Adrenal gland (tissue), 5 donors: ENCODE measurements at regions not wholly inside any gene's neighbourhood (a gene's known extent, or its start where the extent isn't known, plus 50 kb on each side); places are given as distances from the start of the nearest gene placed in this dataset.
"Not testable (repeated sequence)": the region's sequence is repeated elsewhere in the genome, so short reads cannot be mapped to it uniquely, and the experiment has no call there.

ENCODE experiments used
- POLR2A ChIP-seq, 2 donors: fragments of 450-650 bp; IDR thresholded peaks; one replicate each; pipeline ENCODE4 v1.6.1; 2017; ENCODE audit warnings: antibody characterized with exemption in 2 of 2, mild to moderate bottlenecking in 2 of 2, moderate library complexity in 1 of 2
- TF ChIP-seq, protein P1 (sequence below), 6 experiments: fragments of 450-650 bp in 4 of 6; fragments of 200-600 bp in 2 of 6; sonication (generic) in 1 of 6; IDR thresholded peaks; 1 replicate in 5 of 6; 2 replicates in 1 of 6; pipeline versions ENCODE4 v1.5.1 to v1.8.0; 2016 to 2021; ENCODE audit warnings: antibody characterized with exemption in 6 of 6, mild to moderate bottlenecking in 2 of 6, moderate library complexity in 1 of 6
- donor health status: DM: no; HTN: no; CAD: no.

DNA sequence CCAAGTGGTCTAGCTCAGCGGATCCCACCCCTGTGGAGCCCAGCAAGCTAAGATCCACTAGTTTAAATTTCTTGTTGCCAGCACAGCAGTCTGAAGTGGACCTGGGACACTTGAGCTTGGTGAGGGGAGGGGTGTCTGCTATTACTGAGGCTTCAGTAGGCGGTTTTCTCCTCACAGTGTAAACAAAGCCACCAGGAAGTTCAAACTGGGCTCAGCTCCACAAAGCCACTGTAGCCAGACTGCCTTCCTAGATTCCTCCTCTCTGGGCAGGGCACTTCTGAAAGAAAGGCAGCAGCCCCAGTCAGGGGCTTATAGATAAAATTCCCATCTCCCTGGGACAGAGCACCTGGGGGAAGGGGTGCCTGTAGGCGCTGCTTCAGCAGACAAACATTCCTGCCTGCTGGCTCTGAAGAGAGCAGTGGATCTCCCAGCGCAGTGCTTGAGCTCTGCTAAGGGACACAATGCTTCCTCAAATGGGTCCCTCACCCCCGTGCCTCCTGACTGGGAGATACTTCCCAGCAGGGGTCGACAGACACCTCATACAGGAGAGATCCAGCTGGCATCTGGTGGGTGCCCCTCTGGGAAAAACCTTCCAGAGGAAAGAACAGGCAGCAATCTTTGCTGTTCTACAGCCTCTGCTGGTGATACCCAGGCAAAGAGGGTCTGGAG is 148.6 kb upstream of the PDE4D start:
- TF ChIP-seq, protein P1, sequence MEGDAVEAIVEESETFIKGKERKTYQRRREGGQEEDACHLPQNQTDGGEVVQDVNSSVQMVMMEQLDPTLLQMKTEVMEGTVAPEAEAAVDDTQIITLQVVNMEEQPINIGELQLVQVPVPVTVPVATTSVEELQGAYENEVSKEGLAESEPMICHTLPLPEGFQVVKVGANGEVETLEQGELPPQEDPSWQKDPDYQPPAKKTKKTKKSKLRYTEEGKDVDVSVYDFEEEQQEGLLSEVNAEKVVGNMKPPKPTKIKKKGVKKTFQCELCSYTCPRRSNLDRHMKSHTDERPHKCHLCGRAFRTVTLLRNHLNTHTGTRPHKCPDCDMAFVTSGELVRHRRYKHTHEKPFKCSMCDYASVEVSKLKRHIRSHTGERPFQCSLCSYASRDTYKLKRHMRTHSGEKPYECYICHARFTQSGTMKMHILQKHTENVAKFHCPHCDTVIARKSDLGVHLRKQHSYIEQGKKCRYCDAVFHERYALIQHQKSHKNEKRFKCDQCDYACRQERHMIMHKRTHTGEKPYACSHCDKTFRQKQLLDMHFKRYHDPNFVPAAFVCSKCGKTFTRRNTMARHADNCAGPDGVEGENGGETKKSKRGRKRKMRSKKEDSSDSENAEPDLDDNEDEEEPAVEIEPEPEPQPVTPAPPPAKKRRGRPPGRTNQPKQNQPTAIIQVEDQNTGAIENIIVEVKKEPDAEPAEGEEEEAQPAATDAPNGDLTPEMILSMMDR (IDR thresholded peaks at IDR 0.05) = not testable (repeated sequence)
- TF ChIP-seq POLR2A (IDR thresholded peaks at IDR 0.05) = not testable (repeated sequence)
